ENCODE measurements at regions not wholly inside any gene's neighbourhood (a gene's known extent, or its start where the extent isn't known, plus 50 kb on each side); places are given as distances from the start of the nearest gene placed in this dataset.
"Not testable (repeated sequence)": the region's sequence is repeated elsewhere in the genome, so short reads cannot be mapped to it uniquely, and the experiment has no call there.

DNA sequence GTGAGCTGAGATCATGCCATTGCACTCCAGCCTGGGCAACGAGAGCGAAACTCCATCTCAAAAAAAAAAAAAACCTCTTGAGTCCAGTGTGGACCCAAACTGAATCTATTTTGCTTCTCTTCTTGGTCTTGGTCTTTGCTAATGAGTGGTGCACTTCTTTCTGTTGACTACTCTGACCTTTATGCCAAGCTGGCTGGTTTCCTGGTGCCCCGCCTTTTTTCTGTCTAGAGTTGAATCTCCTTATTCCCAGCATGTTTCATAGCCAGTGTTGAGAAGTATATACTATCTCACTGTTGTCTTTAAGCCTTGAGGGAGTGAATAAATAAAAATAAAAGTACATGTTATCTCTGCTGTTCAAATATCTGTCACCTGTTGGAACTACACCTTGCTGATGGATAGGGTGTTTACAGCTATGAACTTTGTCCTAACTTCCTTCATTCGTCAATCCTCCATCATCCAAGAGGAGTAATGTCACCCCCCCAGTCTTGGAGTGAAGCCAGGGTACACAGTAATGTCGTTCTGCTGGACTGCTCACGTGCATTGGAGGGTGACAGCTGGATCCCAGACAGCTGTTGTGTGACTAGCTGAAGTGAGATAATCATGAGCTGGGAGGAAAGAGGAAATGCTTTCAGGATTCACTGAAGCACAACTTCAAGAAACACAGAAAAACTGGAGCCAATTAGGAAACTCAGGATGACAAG, 99.3 kb upstream of the PRKG2 start:
- no peak for ATAC-seq (ENCODE audit: low read depth in 2 of 2)
- Histone ChIP-seq H3K27me3 (ENCODE audit: control insufficient read depth, insufficient read depth, low read length) (no peaks in the 10 kb centered on the region), H3K27ac (ENCODE audit: insufficient read depth, low read length, poor library complexity, severe bottlenecking) (no peak overlapping the region), H3K9me3 (ENCODE audit: control insufficient read depth in 2 of 2, low read length in 2 of 2) (no peaks in the 10 kb centered on the region), H3K36me3 (ENCODE audit: control insufficient read depth, insufficient read depth, low read length) (no peaks in the 10 kb centered on the region), H3K4me1 (ENCODE audit: control insufficient read depth, insufficient read depth, low read length, poor library complexity, severe bottlenecking) (no peaks in the 10 kb centered on the region), H3K4me3 (ENCODE audit: low read depth, low read length) (no peak overlapping the region)
- Mint-ChIP-seq H3K27me3 (no peaks in the 10 kb centered on the region), H3K36me3 (no peaks in the 10 kb centered on the region), H3K9me3 (peaks cover 0 to 3% (median 0%) of the 10 kb centered on the region in 7 donors), H3K4me3 (no peak overlapping the region), H3K27ac (no peak overlapping the region), H3K4me1 (no peaks in the 10 kb centered on the region)
- DNase-seq = no peak

DNA sequence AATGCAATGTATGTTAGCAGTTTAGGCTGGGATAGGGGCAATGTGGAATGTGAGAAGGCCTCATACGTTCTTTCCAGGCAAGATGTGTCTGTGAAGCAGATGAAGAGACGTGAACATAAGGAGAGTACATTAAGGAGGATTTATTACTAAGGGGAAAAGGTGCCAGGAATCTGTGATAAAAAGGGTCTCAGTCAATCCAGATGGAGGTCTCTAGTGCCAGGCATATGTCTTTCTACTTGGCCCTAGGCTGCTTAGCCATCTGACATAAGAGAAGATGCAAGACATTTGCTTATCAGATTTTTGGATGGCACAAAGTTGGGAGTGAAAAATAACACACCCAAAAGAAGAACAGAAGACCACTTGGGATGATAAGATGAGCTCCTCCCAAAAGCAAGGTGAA, 93.0 kb upstream of the PRKG2 start:
- Mint-ChIP-seq H3K9me3 (peaks cover 0 to 3% (median 0%) of the 10 kb centered on the region in 7 donors), H3K27me3 (peaks cover 5% of the 10 kb centered on the region), H3K4me1 (no peaks in the 10 kb centered on the region), H3K27ac (no peak overlapping the region), H3K36me3 (no peaks in the 10 kb centered on the region), H3K4me3 (no peak overlapping the region)
- no peaks in the 10 kb centered on the region for H3K27me3 ChIP-seq (ENCODE audit: control insufficient read depth, insufficient read depth, low read length)
- H3K36me3 ChIP-seq (ENCODE audit: control insufficient read depth, insufficient read depth, low read length) = no peaks in the 10 kb centered on the region
- no peaks in the 10 kb centered on the region for H3K4me1 ChIP-seq (ENCODE audit: control insufficient read depth, insufficient read depth, low read length, poor library complexity, severe bottlenecking)
- no peaks in the 10 kb centered on the region for H3K9me3 ChIP-seq (ENCODE audit: control insufficient read depth in 2 of 2, low read length in 2 of 2)
- no peak overlapping the region for H3K4me3 ChIP-seq (ENCODE audit: low read depth, low read length)
- ATAC-seq (ENCODE audit: low read depth in 2 of 2) (no peak), DNase-seq (no peak)
- H3K27ac ChIP-seq (ENCODE audit: insufficient read depth, low read length, poor library complexity, severe bottlenecking) = no peak overlapping the region

DNA sequence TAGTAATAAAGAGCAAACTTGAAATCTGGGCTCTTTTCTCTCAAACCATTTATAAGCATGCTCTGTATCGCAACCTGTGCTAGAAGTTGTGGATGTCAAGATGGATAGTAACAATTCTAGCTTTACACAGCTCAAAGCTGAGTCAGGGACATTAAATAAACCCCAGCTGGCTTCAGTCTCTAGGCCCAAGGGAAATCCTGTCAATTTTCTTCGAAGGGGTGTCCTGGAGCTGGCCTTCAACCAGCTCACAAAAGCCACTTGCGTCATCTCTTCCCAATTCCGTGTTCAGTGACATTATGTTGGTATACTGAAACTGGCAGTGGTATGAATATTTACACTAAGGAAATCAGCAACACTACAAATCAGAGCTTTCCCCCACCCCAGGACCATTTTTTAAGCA, 89.8 kb upstream of the PRKG2 start:
- no peaks in the 10 kb centered on the region for H3K4me1 ChIP-seq (ENCODE audit: control insufficient read depth, insufficient read depth, low read length, poor library complexity, severe bottlenecking)
- ATAC-seq (ENCODE audit: low read depth in 2 of 2) = no peak
- H3K36me3 Mint-ChIP-seq = no peaks in the 10 kb centered on the region
- peaks cover 5% of the 10 kb centered on the region for H3K27me3 Mint-ChIP-seq
- H3K27ac ChIP-seq (ENCODE audit: insufficient read depth, low read length, poor library complexity, severe bottlenecking) = no peak overlapping the region
- no peak overlapping the region for H3K4me3 Mint-ChIP-seq
- no peaks in the 10 kb centered on the region for H3K36me3 ChIP-seq (ENCODE audit: control insufficient read depth, insufficient read depth, low read length)
- no peaks in the 10 kb centered on the region for H3K4me1 Mint-ChIP-seq
- H3K9me3 ChIP-seq (ENCODE audit: control insufficient read depth in 2 of 2, low read length in 2 of 2) = no peaks in the 10 kb centered on the region
- H3K4me3 ChIP-seq (ENCODE audit: low read depth, low read length) = no peak overlapping the region
- no peak overlapping the region for H3K27ac Mint-ChIP-seq
- no peak for DNase-seq
- no peaks in the 10 kb centered on the region for H3K9me3 Mint-ChIP-seq
- H3K27me3 ChIP-seq (ENCODE audit: control insufficient read depth, insufficient read depth, low read length) = no peaks in the 10 kb centered on the region

DNA sequence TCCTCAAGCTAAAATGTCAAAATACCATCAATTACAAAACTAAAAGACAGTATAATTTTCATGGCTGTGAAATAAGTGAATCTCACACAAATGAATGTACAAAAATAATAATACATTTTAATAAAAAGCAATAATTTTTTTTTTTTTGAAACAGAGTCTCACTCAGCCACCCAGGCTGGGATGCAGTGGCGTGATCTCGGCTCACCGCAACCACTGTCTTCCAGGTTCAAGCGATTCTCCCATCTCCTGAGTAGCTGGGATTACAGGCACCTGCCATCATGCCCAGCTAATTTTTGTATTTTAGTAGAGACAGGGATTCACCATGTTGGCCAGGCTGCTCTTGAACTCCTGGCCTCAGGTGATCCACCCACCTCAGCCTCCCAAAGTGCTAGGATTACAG, 85.3 kb upstream of the PRKG2 start:
- H3K27ac Mint-ChIP-seq; ATAC-seq (ENCODE audit: low read depth in 2 of 2): not testable (repeated sequence)

DNA sequence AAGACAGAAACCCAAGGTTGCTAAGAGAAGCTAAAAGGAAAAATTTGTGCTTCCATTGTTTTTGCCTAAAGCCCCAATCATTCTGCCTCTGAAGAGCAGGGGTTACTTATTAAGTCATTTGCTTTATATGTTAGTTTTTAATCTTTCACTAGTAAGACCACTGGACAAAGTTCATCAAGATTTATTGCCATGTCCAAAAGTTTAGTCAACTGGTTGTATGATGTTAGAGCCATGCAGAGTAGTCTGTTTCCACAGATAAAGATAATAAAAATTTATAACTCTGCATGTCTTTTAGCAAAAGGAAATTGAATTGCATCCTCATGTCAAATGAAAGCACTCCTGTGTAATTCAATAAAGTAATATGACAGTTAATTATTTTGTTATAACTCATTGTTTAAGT, 75.8 kb upstream of the PRKG2 start:
- Mint-ChIP-seq H3K9me3 (peaks cover 0 to 1% (median 0%) of the 10 kb centered on the region in 7 donors), H3K27me3 (no peaks in the 10 kb centered on the region), H3K27ac (no peak overlapping the region), H3K36me3 (no peaks in the 10 kb centered on the region), H3K4me3 (no peak overlapping the region), H3K4me1 (no peaks in the 10 kb centered on the region)
- Histone ChIP-seq H3K4me1 (ENCODE audit: control insufficient read depth, insufficient read depth, low read length, poor library complexity, severe bottlenecking) (no peaks in the 10 kb centered on the region), H3K36me3 (ENCODE audit: control insufficient read depth, insufficient read depth, low read length) (no peaks in the 10 kb centered on the region), H3K27me3 (ENCODE audit: control insufficient read depth, insufficient read depth, low read length) (peaks cover 2% of the 10 kb centered on the region), H3K4me3 (ENCODE audit: low read depth, low read length) (no peak overlapping the region), H3K27ac (ENCODE audit: insufficient read depth, low read length, poor library complexity, severe bottlenecking) (no peak overlapping the region), H3K9me3 (ENCODE audit: control insufficient read depth in 2 of 2, low read length in 2 of 2) (no peaks in the 10 kb centered on the region)
- no peak for DNase-seq
- no peak for ATAC-seq (ENCODE audit: low read depth in 2 of 2)

More for the DNA sequence above, 85.3 kb upstream of the PRKG2 start:
- H3K36me3 Mint-ChIP-seq; H3K4me1 ChIP-seq (ENCODE audit: control insufficient read depth, insufficient read depth, low read length, poor library complexity, severe bottlenecking); H3K36me3 ChIP-seq (ENCODE audit: control insufficient read depth, insufficient read depth, low read length); H3K4me3 ChIP-seq (ENCODE audit: low read depth, low read length); H3K9me3 ChIP-seq (ENCODE audit: control insufficient read depth in 2 of 2, low read length in 2 of 2); DNase-seq; H3K4me3 Mint-ChIP-seq; H3K27me3 Mint-ChIP-seq; H3K27me3 ChIP-seq (ENCODE audit: control insufficient read depth, insufficient read depth, low read length); H3K4me1 Mint-ChIP-seq; H3K27ac ChIP-seq (ENCODE audit: insufficient read depth, low read length, poor library complexity, severe bottlenecking): not testable (repeated sequence)
- H3K9me3 Mint-ChIP-seq = peaks cover 0 to 12% (median 5%) of the 10 kb centered on the region in 7 donors

DNA sequence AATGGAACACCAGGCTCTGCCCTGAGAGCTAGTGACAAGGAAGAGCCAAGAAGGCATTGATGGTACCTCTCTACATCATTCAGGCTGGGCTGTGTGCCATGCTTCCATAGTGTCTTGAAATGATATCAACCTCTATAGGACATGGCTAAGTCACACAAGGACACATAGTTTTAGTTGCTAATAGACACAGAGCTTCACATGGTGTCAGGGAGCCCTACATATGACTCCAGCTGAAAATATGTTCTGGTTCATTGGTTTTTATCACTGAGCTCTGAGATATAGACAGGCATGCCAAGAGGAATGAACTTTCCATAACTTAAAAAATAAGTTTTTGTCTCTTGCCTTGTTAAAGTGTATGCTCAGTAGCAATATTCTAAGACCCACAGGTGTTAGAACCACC, 72.1 kb upstream of the PRKG2 start:
- Histone ChIP-seq H3K4me3 (ENCODE audit: low read depth, low read length) (no peak overlapping the region), H3K36me3 (ENCODE audit: control insufficient read depth, insufficient read depth, low read length) (no peaks in the 10 kb centered on the region), H3K9me3 (ENCODE audit: control insufficient read depth in 2 of 2, low read length in 2 of 2) (no peaks in the 10 kb centered on the region), H3K27ac (ENCODE audit: insufficient read depth, low read length, poor library complexity, severe bottlenecking) (no peak overlapping the region), H3K27me3 (ENCODE audit: control insufficient read depth, insufficient read depth, low read length) (peaks cover 2% of the 10 kb centered on the region), H3K4me1 (ENCODE audit: control insufficient read depth, insufficient read depth, low read length, poor library complexity, severe bottlenecking) (no peaks in the 10 kb centered on the region)
- DNase-seq = no peak
- Mint-ChIP-seq H3K36me3 (no peaks in the 10 kb centered on the region), H3K27me3 (no peaks in the 10 kb centered on the region), H3K9me3 (peaks cover 0 to 1% (median 0%) of the 10 kb centered on the region in 7 donors), H3K4me1 (no peaks in the 10 kb centered on the region), H3K27ac (no peak overlapping the region), H3K4me3 (no peak overlapping the region)
- ATAC-seq (ENCODE audit: low read depth in 2 of 2) = no peak

DNA sequence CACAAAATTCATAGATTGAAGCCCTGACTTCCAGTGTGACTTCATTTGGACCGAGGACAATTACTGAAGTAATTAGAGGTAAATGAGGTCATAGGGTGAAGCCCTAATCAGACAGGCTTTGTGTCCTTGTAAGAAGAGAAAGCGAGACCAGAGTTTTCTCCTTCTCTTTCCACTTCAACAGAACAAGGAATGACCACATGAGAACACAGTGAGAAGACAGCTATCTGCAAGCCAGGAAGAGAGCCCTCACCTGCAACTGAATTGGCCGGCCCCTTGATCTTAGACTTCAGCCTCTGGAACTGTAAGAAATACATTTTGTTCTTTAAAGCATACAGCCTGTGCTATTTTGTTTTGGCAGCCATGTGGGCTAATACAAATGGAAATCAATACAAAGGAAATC, 67.1 kb upstream of the PRKG2 start:
- no peaks in the 10 kb centered on the region for H3K4me1 Mint-ChIP-seq
- no peak overlapping the region for H3K4me3 Mint-ChIP-seq
- H3K27ac ChIP-seq (ENCODE audit: insufficient read depth, low read length, poor library complexity, severe bottlenecking) = no peak overlapping the region
- no peaks in the 10 kb centered on the region for H3K36me3 ChIP-seq (ENCODE audit: control insufficient read depth, insufficient read depth, low read length)
- ATAC-seq (ENCODE audit: low read depth in 2 of 2) (no peak), DNase-seq (no peak)
- H3K27ac Mint-ChIP-seq = no peak overlapping the region
- H3K4me3 ChIP-seq (ENCODE audit: low read depth, low read length) = no peak overlapping the region
- H3K36me3 Mint-ChIP-seq = no peaks in the 10 kb centered on the region
- H3K27me3 ChIP-seq (ENCODE audit: control insufficient read depth, insufficient read depth, low read length) = no peaks in the 10 kb centered on the region
- peaks cover 0 to 9% (median 2%) of the 10 kb centered on the region in 7 donors for H3K9me3 Mint-ChIP-seq
- no peaks in the 10 kb centered on the region for H3K27me3 Mint-ChIP-seq
- H3K9me3 ChIP-seq (ENCODE audit: control insufficient read depth in 2 of 2, low read length in 2 of 2) = no peaks in the 10 kb centered on the region
- H3K4me1 ChIP-seq (ENCODE audit: control insufficient read depth, insufficient read depth, low read length, poor library complexity, severe bottlenecking) = no peaks in the 10 kb centered on the region

DNA sequence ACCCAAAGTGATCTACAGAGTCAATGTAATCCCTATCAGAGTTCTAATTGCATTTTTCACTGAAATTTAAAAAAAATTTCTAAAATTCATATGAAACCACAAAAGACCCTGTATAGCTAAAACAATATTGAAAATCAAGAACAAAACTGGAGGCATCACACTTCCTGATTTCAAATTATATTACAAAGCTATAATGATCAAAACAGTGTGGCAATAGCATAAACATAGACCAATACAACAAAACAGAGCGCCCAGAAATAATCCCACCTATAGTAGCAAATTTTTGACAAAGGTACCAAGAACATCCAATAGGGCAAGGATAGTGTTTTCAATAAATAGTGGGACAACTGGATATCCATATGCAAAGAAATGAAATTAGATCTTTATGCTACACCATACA, 59.4 kb upstream of the PRKG2 start:
- Mint-ChIP-seq H3K9me3 (peaks cover 3 to 16% (median 6%) of the 10 kb centered on the region in 7 donors), H3K27ac (no peak overlapping the region), H3K4me3 (no peak overlapping the region), H3K4me1 (no peaks in the 10 kb centered on the region), H3K27me3 (no peaks in the 10 kb centered on the region), H3K36me3 (no peaks in the 10 kb centered on the region)
- H3K9me3 ChIP-seq (ENCODE audit: control insufficient read depth in 2 of 2, low read length in 2 of 2) = no peaks in the 10 kb centered on the region
- H3K4me3 ChIP-seq (ENCODE audit: low read depth, low read length) = no peak overlapping the region
- H3K4me1 ChIP-seq (ENCODE audit: control insufficient read depth, insufficient read depth, low read length, poor library complexity, severe bottlenecking) = no peaks in the 10 kb centered on the region
- DNase-seq (no peak), ATAC-seq (ENCODE audit: low read depth in 2 of 2) (no peak)
- H3K27ac ChIP-seq (ENCODE audit: insufficient read depth, low read length, poor library complexity, severe bottlenecking) = no peak overlapping the region
- H3K36me3 ChIP-seq (ENCODE audit: control insufficient read depth, insufficient read depth, low read length) = no peaks in the 10 kb centered on the region
- no peaks in the 10 kb centered on the region for H3K27me3 ChIP-seq (ENCODE audit: control insufficient read depth, insufficient read depth, low read length)
